ENCODE measurements at regions not wholly inside any gene's neighbourhood (a gene's known extent, or its start where the extent isn't known, plus 50 kb on each side); places are given as distances from the start of the nearest gene placed in this dataset.

DNA sequence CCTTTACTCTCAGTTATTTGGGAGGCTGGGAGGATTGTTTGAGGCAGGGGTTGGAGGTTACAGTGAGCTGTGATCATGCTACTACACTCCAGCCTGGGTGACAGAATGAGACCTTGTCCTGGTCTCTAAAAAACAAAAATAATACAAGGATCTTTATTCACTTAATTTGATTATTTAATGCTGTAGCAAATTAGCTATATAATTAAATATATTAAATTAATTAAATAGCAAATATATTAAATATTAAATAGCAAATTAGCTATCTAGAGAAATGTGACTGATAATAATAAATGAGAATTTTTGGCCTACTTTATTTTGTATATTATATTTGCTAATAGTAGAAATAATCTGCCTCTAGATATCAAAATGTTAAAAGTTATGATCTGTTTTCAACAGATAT lies 298.8 kb upstream of the NAV3 start:
- H3K4me3 ChIP-seq, result no peak overlapping the region
- H3K27ac ChIP-seq (ENCODE audit: control insufficient read depth, insufficient read depth), result no peak overlapping the region
- intact Hi-C loops (cut with micrococcal nuclease; ENCODE audit: unreplicated experiment) (no loop called here), in situ Hi-C loops (cut with MboI) (no loop called here)
- FAIRE-seq (no peak), DNase-seq (ENCODE audit: low read depth, low spot score) (no peak), ATAC-seq (no peak)
- CTCF ChIA-PET, result no interaction called here
- TF ChIP-seq FOS (IDR thresholded peaks at IDR 0.05; ENCODE audit: borderline replicate concordance, extremely low read depth, insufficient read length) (no peak), POLR2AphosphoS2 (IDR thresholded peaks at IDR 0.05; ENCODE audit: low read depth, low read length) (no peak), GATAD2B (conservative IDR thresholded peaks at IDR 0.05; ENCODE audit: low read depth) (no peak), HDGF (IDR thresholded peaks at IDR 0.05) (no peak)
- TF ChIP-seq, protein P1, sequence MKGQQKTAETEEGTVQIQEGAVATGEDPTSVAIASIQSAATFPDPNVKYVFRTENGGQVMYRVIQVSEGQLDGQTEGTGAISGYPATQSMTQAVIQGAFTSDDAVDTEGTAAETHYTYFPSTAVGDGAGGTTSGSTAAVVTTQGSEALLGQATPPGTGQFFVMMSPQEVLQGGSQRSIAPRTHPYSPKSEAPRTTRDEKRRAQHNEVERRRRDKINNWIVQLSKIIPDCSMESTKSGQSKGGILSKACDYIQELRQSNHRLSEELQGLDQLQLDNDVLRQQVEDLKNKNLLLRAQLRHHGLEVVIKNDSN (IDR thresholded peaks at IDR 0.05; ENCODE audit: borderline replicate concordance, extremely low read length, insufficient read depth, low read depth, low read length), result no peak
- H3K79me2 ChIP-seq (ENCODE audit: control insufficient read depth, insufficient read depth, low read length), result no peaks in the 10 kb centered on the region
- H3K9me3 ChIP-seq (replicated peaks; ENCODE audit: control insufficient read depth, insufficient read depth, low read length), result no peaks in the 10 kb centered on the region
- no peaks in the 10 kb centered on the region for H4K20me1 ChIP-seq (ENCODE audit: control insufficient read depth, insufficient read depth)
- no peak overlapping the region for H3K9ac ChIP-seq (ENCODE audit: control insufficient read depth, insufficient read depth, low read length)
- no peaks in the 10 kb centered on the region for H3K36me3 ChIP-seq (ENCODE audit: control insufficient read depth in 2 of 2, insufficient read depth in 2 of 2, low read length in 1 of 2)
- no peak overlapping the region for H3K4me2 ChIP-seq (ENCODE audit: control insufficient read depth, insufficient read depth)
- BruUV-seq (replicated peaks), result no TSS peak
- no peak overlapping the region for H2AFZ ChIP-seq (ENCODE audit: control insufficient read depth, low read depth, low read length)
- no peaks in the 10 kb centered on the region for H3K4me1 ChIP-seq (ENCODE audit: control insufficient read depth, insufficient read depth, low read length)
- SMC1A ChIA-PET (ENCODE audit: uncharacterized antibody, unreplicated experiment), result interaction anchor here (0.8 kb wide), 1 partner anchor 19 kb away, joined by 3 read pairs; no protein-coding TSS in a partner anchor
- no peaks in the 10 kb centered on the region for H3K27me3 ChIP-seq (replicated peaks in 1 of 2; ENCODE audit: control insufficient read depth in 2 of 2, insufficient read depth in 2 of 2, low read length in 1 of 2)
- POLR2A ChIA-PET, result no interaction called here
- RAD21 ChIA-PET (ENCODE audit: unreplicated experiment), result no interaction called here

DNA sequence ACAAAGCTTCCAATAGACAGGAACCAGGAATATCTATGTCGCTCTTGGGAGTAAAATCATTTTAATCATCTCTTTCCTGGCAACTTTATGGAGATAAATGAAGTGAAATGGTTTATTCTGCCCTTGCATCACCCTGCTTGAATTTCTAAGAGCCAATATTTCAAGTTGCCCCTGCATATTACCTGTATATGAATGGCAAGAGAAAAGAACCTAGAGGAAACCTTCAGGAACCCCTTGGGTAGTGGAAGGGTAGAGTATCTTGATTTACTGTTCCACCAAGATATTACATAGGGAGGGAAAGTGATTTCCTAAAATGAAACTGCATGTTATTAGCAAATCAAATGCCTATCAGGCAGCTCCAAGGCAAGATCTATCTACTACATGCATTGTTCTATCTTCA lies 308.4 kb upstream of the NAV3 start:
- DNase-seq (ENCODE audit: low read depth, low spot score) (no peak), ATAC-seq (no peak), FAIRE-seq (no peak)
- no peaks in the 10 kb centered on the region for H3K27me3 ChIP-seq (replicated peaks in 1 of 2; ENCODE audit: control insufficient read depth in 2 of 2, insufficient read depth in 2 of 2, low read length in 1 of 2)
- 0% methylated on average over 1 of the region's 1 CpG for WGBS (ENCODE audit: insufficient coverage, insufficient replicate concordance, low lambda C conversion rate, missing lambda C conversion rate)
- H3K4me3 ChIP-seq, result no peak overlapping the region
- ChIA-PET POLR2A (no interaction called here), RAD21 (ENCODE audit: unreplicated experiment) (interaction anchor here (1.4 kb wide), 1 partner anchor 78 kb away, joined by 3 read pairs; no protein-coding TSS in a partner anchor), CTCF (no interaction called here), SMC1A (ENCODE audit: uncharacterized antibody, unreplicated experiment) (interaction anchor here (0.8 to 1.7 kb wide), 2 partner anchors 12 to 76 kb away, joined by 3 to 4 read pairs; no protein-coding TSS in a partner anchor)
- H3K4me2 ChIP-seq (ENCODE audit: control insufficient read depth, insufficient read depth), result no peak overlapping the region
- H4K20me1 ChIP-seq (ENCODE audit: control insufficient read depth, insufficient read depth), result no peaks in the 10 kb centered on the region
- H2AFZ ChIP-seq (ENCODE audit: control insufficient read depth, low read depth, low read length), result no peak overlapping the region
- BruUV-seq (replicated peaks), result no TSS peak
- intact Hi-C loops (cut with micrococcal nuclease; ENCODE audit: unreplicated experiment) (no loop called here), in situ Hi-C loops (cut with MboI) (no loop called here)
- H3K9me3 ChIP-seq (replicated peaks; ENCODE audit: control insufficient read depth, insufficient read depth, low read length), result no peaks in the 10 kb centered on the region
- no peaks in the 10 kb centered on the region for H3K36me3 ChIP-seq (ENCODE audit: control insufficient read depth in 2 of 2, insufficient read depth in 2 of 2, low read length in 1 of 2)
- no peaks in the 10 kb centered on the region for H3K4me1 ChIP-seq (ENCODE audit: control insufficient read depth, insufficient read depth, low read length)
- no peak overlapping the region for H3K9ac ChIP-seq (ENCODE audit: control insufficient read depth, insufficient read depth, low read length)
- no peaks in the 10 kb centered on the region for H3K79me2 ChIP-seq (ENCODE audit: control insufficient read depth, insufficient read depth, low read length)
- TF ChIP-seq GATAD2B (conservative IDR thresholded peaks at IDR 0.05; ENCODE audit: low read depth) (no peak), HDAC2 (IDR thresholded peaks at IDR 0.05) (no peak)
- no peak overlapping the region for H3K27ac ChIP-seq (ENCODE audit: control insufficient read depth, insufficient read depth)

Measured in GM12878 (cell line).